Ascending aorta (tissue), 2 donors: ENCODE measurements at regions not wholly inside any gene's neighbourhood (a gene's known extent, or its start where the extent isn't known, plus 50 kb on each side); places are given as distances from the start of the nearest gene placed in this dataset.

ENCODE experiments used
- DNase-seq, 2 donors: peaks; one replicate each; pipeline ENCODE4 v3.0.0-alpha.2; 2019; ENCODE audit warnings: low spot score in 2 of 2
- H3K27ac ChIP-seq, 2 donors: fragments of 200-600 bp; sonication (generic); one replicate each; pipeline ENCODE4 v1.5.1; 2016 to 2017; ENCODE audit warnings: mild to moderate bottlenecking in 1 of 2
- H3K27me3 ChIP-seq: fragments of 200-600 bp; sonication (generic); one replicate; pipeline ENCODE4 v1.5.1; 2017
- H3K36me3 ChIP-seq, 2 donors: fragments of 200-600 bp; sonication (generic); one replicate each; pipeline ENCODE4 v1.5.1; 2016
- H3K4me1 ChIP-seq, 2 donors: fragments of 200-600 bp; sonication (generic); one replicate each; pipeline ENCODE4 v1.5.1; 2016 to 2017; ENCODE audit warnings: mild to moderate bottlenecking in 1 of 2
- H3K4me3 ChIP-seq, 2 donors: fragments of 200-600 bp; sonication (generic); one replicate each; pipeline ENCODE4 v1.5.1; 2016 to 2017; ENCODE audit warnings: mild to moderate bottlenecking in 1 of 2
- H3K9me3 ChIP-seq, 2 donors: fragments of 200-600 bp; sonication (generic); one replicate each; pipeline ENCODE4 v1.5.1; 2016
- intact Hi-C: fragments of 100-400 bp; cut with DNase I; formaldehyde crosslinking; loops from one replicate; pipeline ENCODE4 v1.15.1; 2023
- TF ChIP-seq, protein P1 (sequence below), 3 experiments: fragments of 200-600 bp in 2 of 3; fragments of 450-650 bp in 1 of 3; sonication (generic) in 2 of 3; IDR thresholded peaks; one replicate each; pipeline ENCODE4 v1.5.1; 2016 to 2019; ENCODE audit warnings: antibody characterized with exemption in 3 of 3, mild to moderate bottlenecking in 1 of 3, moderate library complexity in 1 of 3

DNA sequence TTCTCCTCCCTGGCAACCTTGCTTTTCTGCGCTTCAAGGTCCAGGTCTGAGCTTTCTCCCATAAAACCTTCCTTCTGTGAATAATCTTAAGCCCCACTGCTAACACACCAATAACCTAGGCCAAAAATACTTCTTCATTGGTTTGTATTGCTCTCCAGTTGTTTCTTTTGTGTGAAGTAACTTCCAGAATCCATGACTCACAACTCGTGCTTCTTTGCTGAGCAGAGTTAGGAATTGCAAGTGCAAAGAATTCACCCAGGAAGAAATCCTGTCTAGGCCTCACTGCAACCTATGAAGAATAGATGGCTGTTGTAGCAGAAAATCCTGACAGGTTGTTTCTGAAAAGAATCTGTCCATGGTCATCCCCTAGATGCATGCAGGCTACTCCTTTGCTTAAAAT is 295.7 kb downstream of the MED10 start:
- Histone ChIP-seq H3K36me3 (no peaks in the 10 kb centered on the region), H3K27ac (peak overlapping the region in 1 of 2 donors; percentile 50), H3K4me1 (no peaks in the 10 kb centered on the region), H3K27me3 (no peaks in the 10 kb centered on the region), H3K9me3 (no peaks in the 10 kb centered on the region), H3K4me3 (no peak overlapping the region)
- intact Hi-C loops, result no loop called here
- TF ChIP-seq, protein P1, sequence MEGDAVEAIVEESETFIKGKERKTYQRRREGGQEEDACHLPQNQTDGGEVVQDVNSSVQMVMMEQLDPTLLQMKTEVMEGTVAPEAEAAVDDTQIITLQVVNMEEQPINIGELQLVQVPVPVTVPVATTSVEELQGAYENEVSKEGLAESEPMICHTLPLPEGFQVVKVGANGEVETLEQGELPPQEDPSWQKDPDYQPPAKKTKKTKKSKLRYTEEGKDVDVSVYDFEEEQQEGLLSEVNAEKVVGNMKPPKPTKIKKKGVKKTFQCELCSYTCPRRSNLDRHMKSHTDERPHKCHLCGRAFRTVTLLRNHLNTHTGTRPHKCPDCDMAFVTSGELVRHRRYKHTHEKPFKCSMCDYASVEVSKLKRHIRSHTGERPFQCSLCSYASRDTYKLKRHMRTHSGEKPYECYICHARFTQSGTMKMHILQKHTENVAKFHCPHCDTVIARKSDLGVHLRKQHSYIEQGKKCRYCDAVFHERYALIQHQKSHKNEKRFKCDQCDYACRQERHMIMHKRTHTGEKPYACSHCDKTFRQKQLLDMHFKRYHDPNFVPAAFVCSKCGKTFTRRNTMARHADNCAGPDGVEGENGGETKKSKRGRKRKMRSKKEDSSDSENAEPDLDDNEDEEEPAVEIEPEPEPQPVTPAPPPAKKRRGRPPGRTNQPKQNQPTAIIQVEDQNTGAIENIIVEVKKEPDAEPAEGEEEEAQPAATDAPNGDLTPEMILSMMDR (IDR thresholded peaks at IDR 0.05), result no peak
- no peak for DNase-seq

DNA sequence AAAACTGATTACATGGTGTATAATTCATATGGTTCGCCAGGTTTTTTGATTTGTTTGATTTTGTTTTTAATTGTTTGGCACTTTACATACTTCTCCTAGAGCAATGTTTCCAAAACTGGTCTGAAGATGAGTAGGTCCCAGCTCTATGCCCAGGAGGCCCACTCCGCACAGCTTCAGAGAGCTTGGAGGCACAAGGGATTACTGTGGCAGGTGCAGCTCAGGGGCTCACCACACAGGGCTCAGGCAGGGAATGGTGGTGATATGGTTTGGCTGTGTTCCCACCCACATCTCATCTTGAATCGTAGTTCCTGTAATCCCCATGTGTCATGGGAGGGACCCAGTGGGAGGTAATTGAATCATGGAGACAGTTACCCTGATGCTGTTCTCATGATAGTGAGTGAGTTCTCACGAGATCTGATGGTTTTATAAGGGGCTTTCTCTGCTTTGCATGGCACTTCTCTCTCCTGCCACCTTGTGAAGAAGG is 296.6 kb downstream of the MED10 start:
- intact Hi-C loops, result no loop called here
- H3K4me1 ChIP-seq, result no peaks in the 10 kb centered on the region
- H3K9me3 ChIP-seq, result no peaks in the 10 kb centered on the region
- no peak overlapping the region for H3K4me3 ChIP-seq
- no peak overlapping the region for H3K27ac ChIP-seq
- H3K27me3 ChIP-seq, result no peaks in the 10 kb centered on the region
- TF ChIP-seq, protein P1 (IDR thresholded peaks at IDR 0.05), result no peak
- no peaks in the 10 kb centered on the region for H3K36me3 ChIP-seq
- no peak for DNase-seq

DNA sequence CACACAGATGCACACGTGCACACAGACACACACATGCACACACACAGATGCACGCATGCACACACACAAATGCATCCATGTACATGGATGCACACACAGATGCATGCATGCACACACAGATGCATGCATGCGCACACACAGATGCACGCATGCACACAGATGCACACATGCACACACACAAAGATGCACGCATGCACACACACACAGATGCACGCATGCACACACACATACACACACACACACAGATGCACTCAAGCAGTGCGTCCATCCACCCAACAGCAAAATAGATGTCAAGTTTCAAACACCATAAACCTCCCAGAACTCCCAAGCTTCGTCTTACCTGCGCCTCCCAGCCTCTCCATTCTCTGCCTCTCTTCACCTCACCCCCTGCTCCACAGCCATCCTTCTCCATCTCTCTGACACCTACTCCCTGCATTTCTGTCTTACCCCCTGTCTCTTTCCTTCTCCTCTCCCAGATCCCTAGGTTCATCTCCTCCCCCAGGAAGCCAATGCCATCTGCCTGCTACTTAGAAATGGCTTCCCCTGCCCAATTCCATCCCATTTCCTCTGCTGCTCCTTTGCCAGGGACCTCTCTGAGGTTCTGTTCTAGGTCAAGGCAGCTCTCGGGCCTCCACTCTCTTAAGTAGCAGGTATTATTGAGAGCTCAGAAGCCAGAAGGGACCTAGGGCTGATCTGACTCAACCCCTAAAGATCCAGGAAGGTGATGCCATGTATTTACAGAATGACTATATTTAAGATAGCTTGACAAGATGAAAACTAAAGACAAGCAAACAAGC is 297.2 kb downstream of the MED10 start:
- no peak for DNase-seq
- no peaks in the 10 kb centered on the region for H3K27me3 ChIP-seq
- intact Hi-C loops, result no loop called here
- no peaks in the 10 kb centered on the region for H3K9me3 ChIP-seq
- TF ChIP-seq, protein P1 (IDR thresholded peaks at IDR 0.05), result no peak
- no peak overlapping the region for H3K4me3 ChIP-seq
- no peak overlapping the region for H3K27ac ChIP-seq
- no peaks in the 10 kb centered on the region for H3K36me3 ChIP-seq
- no peaks in the 10 kb centered on the region for H3K4me1 ChIP-seq

DNA sequence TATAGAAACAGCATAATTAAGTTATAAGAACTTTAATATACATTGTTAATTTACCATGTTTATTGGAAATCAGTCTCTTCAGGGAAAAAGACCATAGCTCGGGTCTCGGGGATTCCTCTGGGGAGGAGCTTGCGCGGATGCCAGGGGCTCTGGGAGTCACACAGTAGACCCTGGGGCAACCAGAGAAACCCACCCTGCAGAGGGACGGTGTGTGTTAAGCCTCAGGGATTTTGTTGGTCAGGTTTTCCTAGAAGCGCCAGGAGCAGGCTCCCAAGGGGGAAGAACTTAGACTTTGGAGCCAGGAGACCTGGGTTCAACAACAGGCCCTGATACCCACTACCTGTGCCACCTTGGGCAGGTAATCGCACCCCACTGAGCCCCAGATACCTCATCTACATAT is 297.9 kb downstream of the MED10 start:
- H3K4me1 ChIP-seq, result no peaks in the 10 kb centered on the region
- no peaks in the 10 kb centered on the region for H3K36me3 ChIP-seq
- no peak for DNase-seq
- no peaks in the 10 kb centered on the region for H3K9me3 ChIP-seq
- H3K27ac ChIP-seq, result no peak overlapping the region
- intact Hi-C loops, result no loop called here
- no peaks in the 10 kb centered on the region for H3K27me3 ChIP-seq
- H3K4me3 ChIP-seq, result no peak overlapping the region
- TF ChIP-seq, protein P1 (IDR thresholded peaks at IDR 0.05), result no peak

DNA sequence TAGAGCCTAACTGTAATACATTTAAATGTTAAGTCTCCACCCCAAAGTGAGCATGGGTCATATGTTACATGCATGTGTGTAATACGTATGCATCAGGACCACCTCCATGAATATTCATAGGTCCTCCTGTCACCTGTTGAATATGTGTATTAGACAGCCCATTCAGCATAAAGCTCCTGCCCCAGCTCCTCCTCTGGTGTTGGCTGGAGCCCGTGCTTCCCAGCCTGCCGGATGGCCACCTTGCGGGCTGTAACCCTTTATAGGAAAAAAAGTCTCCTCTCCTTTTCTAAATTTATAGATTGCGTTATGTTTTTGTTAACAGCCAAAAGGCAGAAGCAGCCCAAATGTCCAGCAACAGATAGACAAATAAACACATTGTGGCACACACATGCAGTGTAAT is 299.5 kb downstream of the MED10 start:
- Histone ChIP-seq H3K4me1 (no peaks in the 10 kb centered on the region), H3K27ac (no peak overlapping the region), H3K27me3 (no peaks in the 10 kb centered on the region), H3K4me3 (no peak overlapping the region), H3K36me3 (no peaks in the 10 kb centered on the region), H3K9me3 (no peaks in the 10 kb centered on the region)
- TF ChIP-seq, protein P1 (IDR thresholded peaks at IDR 0.05), result no peak
- intact Hi-C loops, result no loop called here
- DNase-seq, result no peak
